Right lobe of liver (tissue), 4 donors: ENCODE measurements at regions not wholly inside any gene's neighbourhood (a gene's known extent, or its start where the extent isn't known, plus 50 kb on each side); places are given as distances from the start of the nearest gene placed in this dataset.

Experiments used
- CTCF ChIP-seq, 4 donors: fragments of 200-600 bp in 3 of 4; fragments of 450-650 bp in 1 of 4; IDR thresholded peaks; one replicate each; pipeline versions ENCODE4 v1.5.1 to v1.8.0; 2016 to 2022; ENCODE audit warnings: antibody characterized with exemption in 4 of 4, mild to moderate bottlenecking in 2 of 4
- POLR2A ChIP-seq: fragments of 450-650 bp; IDR thresholded peaks from one replicate; pipeline ENCODE4 v1.6.1; 2017; ENCODE audit warnings: antibody characterized with exemption, mild to moderate bottlenecking
- donor health status: DM: no; HTN: no; CAD: no.
- donor health status: DM: no; HTN: no; CAD: no.
- donor health status: DM: no; HTN: yes; CAD: no.

- no peak for TF ChIP-seq CTCF (IDR thresholded peaks at IDR 0.05)
- no peak for TF ChIP-seq POLR2A
Observed at GRCh38 chr20:39433466-39433865, 471.3 kb downstream of the DHX35 start.
